Thyroid gland (tissue), 4 donors: ENCODE measurements at regions not wholly inside any gene's neighbourhood (a gene's known extent, or its start where the extent isn't known, plus 50 kb on each side); places are given as distances from the start of the nearest gene placed in this dataset.

Source experiments
- DNase-seq, 2 donors: peaks; one replicate each; pipeline ENCODE4 v3.0.0-alpha.2; 2019
- H3K27ac ChIP-seq, 3 donors: fragments of 200-600 bp; sonication (generic); 1 replicate in 2 of 3; 2 replicates in 1 of 3; pipeline ENCODE4 v1.5.1; 2016 to 2019; ENCODE audit warnings: mild to moderate bottlenecking in 1 of 3, moderate library complexity in 1 of 3
- H3K27me3 ChIP-seq: fragments of 200-600 bp; sonication (generic); one replicate; pipeline ENCODE4 v1.5.1; 2019
- H3K36me3 ChIP-seq, 2 donors: fragments of 200-600 bp; sonication (generic); one replicate each; pipeline ENCODE4 v1.5.1; 2016 to 2019
- H3K4me1 ChIP-seq, 2 donors: fragments of 200-600 bp; sonication (generic); one replicate each; pipeline ENCODE4 v1.5.1; 2017 to 2019
- H3K4me3 ChIP-seq, 3 donors: fragments of 200-600 bp; sonication (generic); replicated peaks in 1 of 3; 1 replicate in 2 of 3; 2 replicates in 1 of 3; pipeline ENCODE4 v1.5.1; 2016; ENCODE audit warnings: mild to moderate bottlenecking in 1 of 3
- H3K9me3 ChIP-seq: fragments of 200-600 bp; sonication (generic); one replicate; pipeline ENCODE4 v1.5.1; 2017
- CTCF ChIP-seq, 6 experiments: fragments of 200-600 bp in 3 of 6; fragments of 450-650 bp in 3 of 6; sonication (generic) in 3 of 6; IDR thresholded peaks; one replicate each; pipeline ENCODE4 v1.5.1; 2016 to 2019; ENCODE audit warnings: antibody characterized with exemption in 6 of 6, mild to moderate bottlenecking in 2 of 6, inconsistent platforms in 1 of 6, moderate library complexity in 1 of 6
- POLR2A ChIP-seq, 2 donors: fragments of 450-650 bp; IDR thresholded peaks; one replicate each; pipeline ENCODE4 v1.6.1; 2017; ENCODE audit warnings: antibody characterized with exemption in 2 of 2, mild to moderate bottlenecking in 2 of 2, moderate library complexity in 1 of 2
- WGBS, 2 donors: methylation state at CpG; one replicate each; pipeline ENCODE4 v1.1.5; 2017; 5-methylcytosine and 5-hydroxymethylcytosine counted together
- intact Hi-C: fragments of 100-400 bp; cut with DNase I; formaldehyde crosslinking; loops from one replicate; pipeline ENCODE4 v1.15.1; 2023

- TF ChIP-seq POLR2A (IDR thresholded peaks at IDR 0.05) (no peak), CTCF (IDR thresholded peaks at IDR 0.05) (no peak)
- Histone ChIP-seq H3K4me1 (no peaks in the 10 kb centered on the region), H3K4me3 (no peak overlapping the region), H3K27me3 (no peaks in the 10 kb centered on the region), H3K36me3 (no peaks in the 10 kb centered on the region), H3K27ac (no peak overlapping the region), H3K9me3 (no peaks in the 10 kb centered on the region)
- no peak for DNase-seq
- 82 to 91% methylated on average over 1 of the region's 1 CpG for WGBS, 2 donors
- intact Hi-C loops, result no loop called here
These were observed 321.7 kb downstream of the TEX13C start for GRCh38 chrX:125641405-125641804.

GRCh38 chrX:125646195-125646594 is 326.5 kb downstream of the TEX13C start:
- 50 to 68% methylated on average over 1 to 2 of the region's 2 CpGs for WGBS, 2 donors
- intact Hi-C loops, result no loop called here
- Histone ChIP-seq H3K27me3 (no peaks in the 10 kb centered on the region), H3K4me1 (no peaks in the 10 kb centered on the region), H3K27ac (no peak overlapping the region), H3K4me3 (no peak overlapping the region), H3K9me3 (no peaks in the 10 kb centered on the region), H3K36me3 (no peaks in the 10 kb centered on the region)
- TF ChIP-seq CTCF (IDR thresholded peaks at IDR 0.05) (no peak), POLR2A (IDR thresholded peaks at IDR 0.05) (no peak)
- no peak for DNase-seq

DNA sequence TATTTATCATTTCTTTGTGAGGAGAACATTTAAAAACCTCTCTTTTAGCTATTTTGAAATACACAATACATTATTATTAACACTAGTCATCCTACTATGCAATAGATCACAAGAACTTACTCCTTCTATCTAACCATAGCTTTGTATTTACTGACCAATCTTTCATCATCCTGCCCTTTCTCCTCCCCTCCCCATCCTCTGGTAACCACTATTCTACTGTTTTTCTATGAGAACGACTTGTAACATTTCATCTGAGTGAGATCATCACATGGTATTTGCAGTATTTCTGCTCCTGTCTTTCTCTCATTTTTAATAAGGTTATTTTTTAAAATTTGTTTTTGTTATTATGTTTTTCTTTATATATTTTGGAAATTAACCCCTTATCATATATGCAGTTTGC is 331.8 kb downstream of the TEX13C start:
- WGBS, 2 donors, result 4 to 10% methylated on average over 1 of the region's 1 CpG
- intact Hi-C loops, result no loop called here
- H3K27ac ChIP-seq, result no peak overlapping the region
- DNase-seq, result no peak
- TF ChIP-seq POLR2A (IDR thresholded peaks at IDR 0.05), result no peak
- no peak for TF ChIP-seq CTCF (IDR thresholded peaks at IDR 0.05)
- H3K9me3 ChIP-seq, result no peaks in the 10 kb centered on the region
- no peaks in the 10 kb centered on the region for H3K4me1 ChIP-seq
- no peaks in the 10 kb centered on the region for H3K27me3 ChIP-seq
- no peaks in the 10 kb centered on the region for H3K36me3 ChIP-seq
- no peak overlapping the region for H3K4me3 ChIP-seq

- no peak overlapping the region for H3K4me3 ChIP-seq
These were observed 334.8 kb downstream of the TEX13C start for GRCh38 chrX:125654501-125654900.

GRCh38 chrX:125673758-125674157 is 354.1 kb downstream of the TEX13C start:
- H3K4me1 ChIP-seq, result no peaks in the 10 kb centered on the region
- H3K27me3 ChIP-seq, result no peaks in the 10 kb centered on the region
- no peaks in the 10 kb centered on the region for H3K36me3 ChIP-seq
- TF ChIP-seq POLR2A (IDR thresholded peaks at IDR 0.05) (no peak), CTCF (IDR thresholded peaks at IDR 0.05) (no peak)
- intact Hi-C loops, result no loop called here
- no peak overlapping the region for H3K4me3 ChIP-seq
- DNase-seq, result no peak
- no peak overlapping the region for H3K27ac ChIP-seq
- no peaks in the 10 kb centered on the region for H3K9me3 ChIP-seq

More at GRCh38 chrX:125654501-125654900, 334.8 kb downstream of the TEX13C start:
- H3K4me1 ChIP-seq, result no peaks in the 10 kb centered on the region
- no peak for DNase-seq
- TF ChIP-seq CTCF (IDR thresholded peaks at IDR 0.05), result no peak
- TF ChIP-seq POLR2A (IDR thresholded peaks at IDR 0.05), result no peak
- 81 to 86% methylated on average over 2 of the region's 2 CpGs for WGBS, 2 donors
- no peaks in the 10 kb centered on the region for H3K36me3 ChIP-seq
- intact Hi-C loops, result no loop called here
- no peaks in the 10 kb centered on the region for H3K9me3 ChIP-seq
- no peaks in the 10 kb centered on the region for H3K27me3 ChIP-seq
- no peak overlapping the region for H3K27ac ChIP-seq
